ENCODE measurements at regions not wholly inside any gene's neighbourhood (a gene's known extent, or its start where the extent isn't known, plus 50 kb on each side); places are given as distances from the start of the nearest gene placed in this dataset.

DNA sequence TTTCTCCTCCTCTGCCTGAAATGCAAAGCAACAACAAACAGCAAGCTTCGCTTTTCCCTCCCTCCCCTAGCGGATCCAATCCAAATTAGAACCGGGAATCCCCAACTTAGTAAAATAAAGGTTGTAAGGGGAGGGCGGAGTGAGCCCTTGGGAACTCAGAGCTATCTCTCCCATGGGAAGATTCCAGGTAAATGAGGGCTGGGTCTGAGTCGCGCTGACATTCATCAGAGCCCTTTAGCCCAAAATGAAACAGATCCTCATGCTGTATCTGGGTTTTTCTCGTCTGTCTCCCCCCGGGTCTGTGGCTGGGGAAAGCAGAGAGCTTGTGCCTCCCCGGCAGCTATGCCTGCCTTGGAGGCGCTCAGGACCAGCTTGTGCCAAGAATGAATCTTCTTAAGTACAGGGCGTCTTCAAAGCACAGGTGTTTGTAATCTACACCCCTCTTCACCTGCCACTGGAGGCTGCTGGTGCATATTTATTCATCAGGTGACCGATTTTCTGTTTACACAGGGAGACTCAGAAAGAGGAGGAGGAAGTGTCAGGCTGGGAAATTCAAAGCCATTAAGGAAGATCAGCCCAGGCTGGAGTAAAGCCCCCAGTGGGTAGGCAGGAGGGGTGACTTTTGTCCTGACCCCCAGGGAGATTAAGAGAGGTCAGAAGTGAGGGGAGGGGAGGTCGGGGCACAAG, 55.0 kb upstream of the GSE1 start:
- H3K4me3 ChIP-seq (ENCODE audit: low read depth, low read length): peak overlapping the region; percentile 7

GRCh38 chr16:85560932-85561247, 52.2 kb upstream of the GSE1 start:
- in situ Hi-C loops (cut with HindIII; ENCODE audit: low sequenced_read_pairs): no loop called here
- DNase-seq (ENCODE audit: low read depth): no peak
- no peak overlapping the region for H3K4me3 ChIP-seq (ENCODE audit: low read depth, low read length)
- TF ChIP-seq, protein P1, sequence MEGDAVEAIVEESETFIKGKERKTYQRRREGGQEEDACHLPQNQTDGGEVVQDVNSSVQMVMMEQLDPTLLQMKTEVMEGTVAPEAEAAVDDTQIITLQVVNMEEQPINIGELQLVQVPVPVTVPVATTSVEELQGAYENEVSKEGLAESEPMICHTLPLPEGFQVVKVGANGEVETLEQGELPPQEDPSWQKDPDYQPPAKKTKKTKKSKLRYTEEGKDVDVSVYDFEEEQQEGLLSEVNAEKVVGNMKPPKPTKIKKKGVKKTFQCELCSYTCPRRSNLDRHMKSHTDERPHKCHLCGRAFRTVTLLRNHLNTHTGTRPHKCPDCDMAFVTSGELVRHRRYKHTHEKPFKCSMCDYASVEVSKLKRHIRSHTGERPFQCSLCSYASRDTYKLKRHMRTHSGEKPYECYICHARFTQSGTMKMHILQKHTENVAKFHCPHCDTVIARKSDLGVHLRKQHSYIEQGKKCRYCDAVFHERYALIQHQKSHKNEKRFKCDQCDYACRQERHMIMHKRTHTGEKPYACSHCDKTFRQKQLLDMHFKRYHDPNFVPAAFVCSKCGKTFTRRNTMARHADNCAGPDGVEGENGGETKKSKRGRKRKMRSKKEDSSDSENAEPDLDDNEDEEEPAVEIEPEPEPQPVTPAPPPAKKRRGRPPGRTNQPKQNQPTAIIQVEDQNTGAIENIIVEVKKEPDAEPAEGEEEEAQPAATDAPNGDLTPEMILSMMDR (IDR thresholded peaks at IDR 0.05; ENCODE audit: low read depth, low read length, missing control alignments): no peak

More for the DNA sequence above, 55.0 kb upstream of the GSE1 start:
- in situ Hi-C loops (cut with HindIII; ENCODE audit: low sequenced_read_pairs): no loop called here
- TF ChIP-seq, protein P1 (IDR thresholded peaks at IDR 0.05; ENCODE audit: low read depth, low read length, missing control alignments): no peak
- DNase-seq (ENCODE audit: low read depth): no peak

DNA sequence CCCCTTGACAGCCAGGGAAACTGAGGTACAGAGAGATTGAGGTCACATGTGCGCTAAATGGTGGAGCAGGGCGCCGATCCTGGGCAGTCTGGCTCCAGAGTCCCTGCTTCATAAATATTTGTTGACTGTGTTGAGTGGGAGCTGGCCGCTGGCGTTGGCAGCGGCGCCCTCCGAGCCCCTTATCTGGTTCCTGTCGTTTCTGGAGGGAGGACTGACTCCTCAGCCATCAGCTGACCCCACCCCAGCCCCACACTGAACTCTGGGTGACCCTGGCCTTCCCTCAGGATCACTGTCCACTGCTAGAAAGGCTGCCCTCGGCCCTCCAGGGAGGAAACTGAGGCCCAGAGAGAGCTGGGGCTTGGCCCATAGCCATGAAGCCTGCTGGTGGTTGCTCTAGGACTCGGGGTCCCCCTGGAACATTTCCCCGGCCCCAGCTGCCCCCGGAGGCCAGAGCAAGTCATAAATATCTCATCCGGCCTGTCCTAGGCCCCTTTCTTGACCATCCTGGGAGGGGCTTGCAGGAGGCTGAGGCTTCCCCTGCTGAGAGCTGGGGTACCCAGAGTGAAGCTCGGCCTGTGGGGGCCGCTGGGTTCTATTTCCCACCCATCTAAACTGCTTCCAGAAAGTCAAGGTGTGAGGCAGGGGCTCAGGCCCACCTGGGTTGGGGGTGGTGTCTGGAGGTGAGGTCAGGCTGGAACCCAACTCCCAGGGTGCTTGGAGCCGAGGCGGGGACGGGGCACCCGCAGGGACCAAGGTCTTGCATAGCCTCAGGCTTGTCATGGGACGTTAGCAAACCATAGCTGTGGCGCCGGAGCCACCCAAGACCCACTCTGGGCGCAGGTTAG, 51.7 kb upstream of the GSE1 start:
- DNase-seq (ENCODE audit: low read depth): no peak
- TF ChIP-seq, protein P1 (IDR thresholded peaks at IDR 0.05; ENCODE audit: low read depth, low read length, missing control alignments): no peak
- no peak overlapping the region for H3K4me3 ChIP-seq (ENCODE audit: low read depth, low read length)
- in situ Hi-C loops (cut with HindIII; ENCODE audit: low sequenced_read_pairs): no loop called here

DNA sequence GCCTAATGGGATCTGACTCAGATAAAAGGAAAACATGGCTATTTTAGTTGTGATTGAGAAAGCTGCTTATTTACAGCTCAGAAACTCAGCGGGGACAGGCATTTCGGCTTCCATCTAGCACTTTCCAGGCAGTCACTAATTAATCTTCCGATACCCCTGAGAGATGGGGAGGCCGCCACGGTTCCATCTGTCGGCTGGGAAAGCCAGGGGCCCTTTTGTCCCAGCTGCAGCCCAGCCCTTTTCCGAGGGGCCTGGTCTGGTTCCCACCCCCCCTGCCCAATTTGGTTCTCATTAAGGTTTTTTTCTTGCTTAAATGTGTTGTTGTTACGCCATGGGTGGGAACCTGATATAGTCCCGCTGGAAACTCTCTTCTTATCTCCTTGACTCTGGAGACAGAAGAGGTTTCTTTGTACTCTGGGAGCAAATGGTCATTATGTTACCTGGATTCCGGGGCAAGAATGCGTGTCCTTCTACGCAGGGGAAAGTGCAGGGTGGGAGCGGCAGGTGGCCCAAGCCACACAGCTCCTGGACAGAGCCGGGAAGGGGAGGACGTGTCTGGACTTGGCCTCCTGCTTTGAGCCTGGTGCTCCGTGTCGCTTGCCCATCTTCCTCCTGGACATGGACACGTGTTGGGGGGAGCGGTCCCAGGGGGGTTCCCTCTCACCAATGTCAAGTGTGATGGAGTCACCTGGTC, 50.9 kb upstream of the GSE1 start:
- TF ChIP-seq, protein P1 (IDR thresholded peaks at IDR 0.05; ENCODE audit: low read depth, low read length, missing control alignments): no peak
- in situ Hi-C loops (cut with HindIII; ENCODE audit: low sequenced_read_pairs): no loop called here

GRCh38 chr16:85563034-85563433, 50.1 kb upstream of the GSE1 start:
- no peak overlapping the region for H3K4me3 ChIP-seq (ENCODE audit: low read depth, low read length)
- no peak for DNase-seq (ENCODE audit: low read depth)
- in situ Hi-C loops (cut with HindIII; ENCODE audit: low sequenced_read_pairs): no loop called here
- TF ChIP-seq, protein P1 (IDR thresholded peaks at IDR 0.05; ENCODE audit: low read depth, low read length, missing control alignments): no peak

More for the DNA sequence above, 50.9 kb upstream of the GSE1 start:
- no peak for DNase-seq (ENCODE audit: low read depth)
- H3K4me3 ChIP-seq (ENCODE audit: low read depth, low read length): no peak overlapping the region
